Smooth muscle cell (in vitro differentiated cells): ENCODE measurements at regions not wholly inside any gene's neighbourhood (a gene's known extent, or its start where the extent isn't known, plus 50 kb on each side); places are given as distances from the start of the nearest gene placed in this dataset.

Source experiments
- DNase-seq: peaks from one replicate; lab custom pipeline; 2025; ENCODE audit not compliant: unreplicated experiment; lab: John Stamatoyannopoulos, UW
- H2AFZ ChIP-seq: fragments of 200-600 bp; sonication (generic); 2 replicates; pipeline ENCODE4 v1.6.0; 2016; ENCODE audit warnings: antibody characterized with exemption, low read depth, mild to moderate bottlenecking
- H3F3A ChIP-seq: fragments of 200-600 bp; sonication (generic); 2 replicates; pipeline ENCODE4 v1.6.0; 2017; ENCODE audit warnings: antibody characterized with exemption, low read depth
- H3K27ac ChIP-seq: fragments of 200-600 bp; sonication (generic); 2 replicates; pipeline ENCODE4 v1.5.1; 2016; ENCODE audit warnings: low read depth, mild to moderate bottlenecking
- H3K27me3 ChIP-seq: fragments of 200-600 bp; sonication (generic); 2 replicates; pipeline ENCODE4 v1.6.1; 2016; ENCODE audit warnings: low read depth, mild to moderate bottlenecking
- H3K36me3 ChIP-seq: fragments of 200-600 bp; sonication (generic); 2 replicates; pipeline ENCODE4 v1.5.1; 2016; ENCODE audit warnings: low read depth
- H3K4me1 ChIP-seq: fragments of 200-600 bp; sonication (generic); 2 replicates; pipeline ENCODE4 v1.5.1; 2016; ENCODE audit warnings: low read depth
- H3K4me2 ChIP-seq: fragments of 200-600 bp; sonication (generic); 2 replicates; pipeline ENCODE4 v1.6.0; 2016; ENCODE audit warnings: mild to moderate bottlenecking
- H3K4me3 ChIP-seq: fragments of 200-600 bp; sonication (generic); 2 replicates; pipeline ENCODE4 v1.5.1; 2016; ENCODE audit warnings: mild to moderate bottlenecking
- H3K79me2 ChIP-seq: fragments of 200-600 bp; sonication (generic); 2 replicates; pipeline ENCODE4 v1.6.0; 2016; ENCODE audit warnings: low read depth, mild to moderate bottlenecking
- H3K9ac ChIP-seq: fragments of 200-600 bp; sonication (generic); 2 replicates; pipeline ENCODE4 v1.6.0; 2016; ENCODE audit warnings: low read depth
- H3K9me3 ChIP-seq: fragments of 200-600 bp; sonication (generic); replicated peaks from 2 replicates; pipeline ENCODE4 v1.5.1; 2016; ENCODE audit warnings: low read depth
- H4K20me1 ChIP-seq: fragments of 200-600 bp; sonication (generic); 2 replicates; pipeline ENCODE4 v1.6.0; 2016; ENCODE audit warnings: low read depth
- CTCF ChIP-seq: fragments of 200-600 bp; sonication (generic); IDR thresholded peaks from 2 replicates; pipeline ENCODE4 v1.5.1; 2017; ENCODE audit warnings: borderline replicate concordance, mild to moderate bottlenecking, antibody characterized with exemption; ENCODE audit not compliant: insufficient read depth, poor library complexity, severe bottlenecking
- WGBS: methylation state at CpG from one replicate; pipeline ENCODE4 v1.1.7; 2016; ENCODE audit warnings: low lambda C conversion rate; 5-methylcytosine and 5-hydroxymethylcytosine counted together

- Histone ChIP-seq H3K4me3 (no peak overlapping the region), H2AFZ (no peak overlapping the region), H3F3A (no peaks in the 10 kb centered on the region), H4K20me1 (no peaks in the 10 kb centered on the region), H3K27ac (no peak overlapping the region), H3K79me2 (no peaks in the 10 kb centered on the region), H3K27me3 (no peaks in the 10 kb centered on the region), H3K4me1 (no peaks in the 10 kb centered on the region), H3K36me3 (no peaks in the 10 kb centered on the region), H3K4me2 (no peak overlapping the region), H3K9ac (no peak overlapping the region), H3K9me3 (no peaks in the 10 kb centered on the region)
- TF ChIP-seq CTCF = peak; percentile 86
- DNase-seq = no peak
- 22% methylated on average over 6 of the region's 6 CpGs for WGBS
These were observed 506.9 kb upstream of the PCDH10 start for GRCh38 chr4:132642016-132642817.

- Histone ChIP-seq H3K4me3 (no peak overlapping the region), H3K36me3 (no peaks in the 10 kb centered on the region), H3K4me1 (no peaks in the 10 kb centered on the region), H3K27me3 (no peaks in the 10 kb centered on the region), H3K79me2 (no peaks in the 10 kb centered on the region), H3K4me2 (no peak overlapping the region), H3K27ac (no peak overlapping the region), H3K9me3 (no peaks in the 10 kb centered on the region), H3F3A (no peaks in the 10 kb centered on the region), H4K20me1 (no peaks in the 10 kb centered on the region), H3K9ac (no peak overlapping the region), H2AFZ (no peak overlapping the region)
- DNase-seq = no peak
- TF ChIP-seq CTCF = no peak
- 68% methylated on average over 2 of the region's 2 CpGs for WGBS
These were observed 502.9 kb upstream of the PCDH10 start for GRCh38 chr4:132646186-132646585.

GRCh38 chr4:132651196-132651595 is 497.9 kb upstream of the PCDH10 start:
- Histone ChIP-seq H3K9ac (no peak overlapping the region), H3K27me3 (no peaks in the 10 kb centered on the region), H3K27ac (no peak overlapping the region), H3K36me3 (no peaks in the 10 kb centered on the region), H3K4me1 (no peaks in the 10 kb centered on the region), H3K4me3 (no peak overlapping the region), H3K9me3 (no peaks in the 10 kb centered on the region), H4K20me1 (no peaks in the 10 kb centered on the region), H3K4me2 (no peak overlapping the region), H2AFZ (no peak overlapping the region), H3F3A (no peaks in the 10 kb centered on the region), H3K79me2 (no peaks in the 10 kb centered on the region)
- TF ChIP-seq CTCF = no peak
- DNase-seq = no peak
- 91% methylated on average over 2 of the region's 2 CpGs for WGBS

GRCh38 chr4:132660181-132660580 is 488.9 kb upstream of the PCDH10 start:
- Histone ChIP-seq H3K4me3 (no peak overlapping the region), H3K36me3 (no peaks in the 10 kb centered on the region), H3K4me2 (no peak overlapping the region), H3K27ac (no peak overlapping the region), H3F3A (no peaks in the 10 kb centered on the region), H3K27me3 (no peaks in the 10 kb centered on the region), H3K79me2 (no peaks in the 10 kb centered on the region), H3K4me1 (no peaks in the 10 kb centered on the region), H4K20me1 (no peaks in the 10 kb centered on the region), H3K9me3 (no peaks in the 10 kb centered on the region), H3K9ac (no peak overlapping the region), H2AFZ (no peak overlapping the region)
- TF ChIP-seq CTCF = no peak
- 82% methylated on average over 1 of the region's 1 CpG for WGBS
- no peak for DNase-seq
